Activated effector memory CD4-positive, alpha-beta T cell treated with anti-CD3 and anti-CD28 coated beads, Interleukin-2, amount 50 U/mL, for 16 hours (primary cell): ENCODE measurements at regions not wholly inside any gene's neighbourhood (a gene's known extent, or its start where the extent isn't known, plus 50 kb on each side); places are given as distances from the start of the nearest gene placed in this dataset.

Experiments
- DNase-seq: peaks from one replicate; pipeline ENCODE4 v3.0.0-alpha.2; 2020

DNA sequence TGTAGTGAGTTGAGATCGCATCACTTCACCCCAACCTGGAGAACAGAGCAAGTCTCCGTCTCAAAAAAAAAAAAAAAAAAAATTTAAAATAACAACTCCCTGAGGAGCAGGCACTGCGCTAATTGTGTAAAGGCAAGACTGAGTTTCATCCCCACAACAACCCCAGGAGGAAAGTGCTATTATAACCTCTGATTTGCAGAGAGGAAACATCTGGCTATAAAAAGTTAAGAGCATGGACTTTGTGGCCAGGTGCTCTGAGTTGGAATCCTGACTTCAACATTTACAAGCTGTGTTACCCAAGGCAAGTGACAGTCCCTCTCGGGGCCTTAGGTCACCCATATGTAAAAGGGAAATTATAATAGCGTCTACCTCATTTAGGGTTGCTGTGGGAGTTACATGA lies 76.0 kb upstream of the MYL2 start:
- no peak for DNase-seq

DNA sequence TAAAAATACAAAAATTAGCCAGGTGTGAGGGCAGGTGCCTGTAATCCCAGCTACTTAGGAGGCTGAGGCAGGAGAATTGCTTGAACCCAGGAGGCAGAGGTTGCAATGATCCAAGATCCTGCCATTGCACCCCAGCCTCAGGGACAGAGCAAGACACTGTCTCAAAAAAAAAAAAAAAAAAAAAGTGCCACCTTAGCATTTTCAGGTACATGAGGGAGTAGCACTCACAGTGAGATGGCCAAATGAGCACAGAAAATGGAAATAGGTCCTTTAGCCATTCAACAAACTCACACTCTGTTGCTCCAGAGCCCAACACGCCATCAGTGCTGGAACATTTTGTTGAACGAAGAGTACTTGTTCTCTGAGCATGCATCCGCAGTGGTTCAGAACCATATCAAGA lies 75.2 kb upstream of the MYL2 start:
- DNase-seq: no peak

DNA sequence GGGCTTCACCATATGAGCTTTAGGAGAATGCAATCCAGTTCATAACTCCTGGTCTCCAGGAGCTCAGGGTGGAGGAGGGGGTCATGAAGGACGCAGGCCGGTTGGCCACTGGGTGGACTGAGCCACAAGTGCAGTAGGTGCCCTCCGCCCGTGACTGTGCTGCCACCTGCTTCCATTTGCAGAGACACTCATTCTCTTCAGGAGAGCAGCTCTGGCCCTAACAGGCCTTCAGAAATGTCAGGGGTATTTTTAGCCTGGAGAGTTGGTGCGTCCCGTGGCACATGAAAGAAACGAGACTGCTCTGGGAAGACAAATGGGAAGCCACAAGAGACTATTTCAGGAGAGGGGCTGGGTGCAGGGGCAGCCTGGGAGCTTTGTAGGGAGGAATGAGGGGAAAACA lies 74.6 kb upstream of the MYL2 start:
- DNase-seq: no peak

GRCh38 chr12:110993434-110993833 lies 73.1 kb upstream of the MYL2 start:
- DNase-seq: no peak

- DNase-seq: no peak
Observed at GRCh38 chr12:110992909-110993308, 72.5 kb upstream of the MYL2 start.

GRCh38 chr12:110983811-110984210 lies 63.4 kb upstream of the MYL2 start:
- DNase-seq: no peak

GRCh38 chr12:110972866-110973265 lies 52.5 kb upstream of the MYL2 start:
- DNase-seq: no peak

DNA sequence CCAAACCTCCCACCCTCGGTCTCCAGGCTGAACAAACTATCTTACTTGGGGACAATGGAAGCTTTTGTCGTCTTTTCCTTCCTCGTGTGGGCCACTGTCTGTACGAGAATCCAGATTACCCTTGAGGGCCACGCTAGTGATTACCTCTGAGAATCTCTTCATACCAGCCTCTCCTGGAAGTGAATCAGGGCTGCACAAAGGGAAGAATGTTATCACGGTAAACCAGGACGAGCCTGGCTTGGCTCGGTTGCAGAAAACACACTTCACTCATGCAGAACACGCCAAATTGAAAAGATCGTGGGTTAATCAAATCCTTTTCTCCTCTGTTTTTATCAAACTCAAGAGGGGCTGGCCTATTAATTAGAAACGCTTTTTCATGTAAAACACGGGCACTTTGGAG lies 51.6 kb upstream of the MYL2 start:
- no peak for DNase-seq

GRCh38 chr12:110971189-110971920 lies 51.0 kb upstream of the MYL2 start:
- no peak for DNase-seq
